Neural progenitor cell (in vitro differentiated cells): ENCODE measurements at regions not wholly inside any gene's neighbourhood (a gene's known extent, or its start where the extent isn't known, plus 50 kb on each side); places are given as distances from the start of the nearest gene placed in this dataset.

ENCODE experiments used
- DNase-seq: peaks from one replicate; pipeline ENCODE4 v3.0.0-alpha.2; 2016; ENCODE audit warnings: low spot score
- H2AFZ ChIP-seq: fragments of 200-600 bp; sonication (generic); replicated peaks from 2 replicates; pipeline ENCODE4 v1.6.1; 2016; ENCODE audit warnings: antibody characterized with exemption
- H3F3A ChIP-seq: fragments of 200-600 bp; sonication (generic); 2 replicates; pipeline ENCODE4 v1.6.1; 2016; ENCODE audit warnings: antibody characterized with exemption, low read depth
- H3K27ac ChIP-seq: fragments of 200-600 bp; sonication (generic); 2 replicates; pipeline ENCODE4 v1.5.1; 2016; ENCODE audit warnings: mild to moderate bottlenecking
- H3K27me3 ChIP-seq: fragments of 200-600 bp; sonication (generic); 2 replicates; pipeline ENCODE4 v1.6.1; 2016; ENCODE audit warnings: mild to moderate bottlenecking, moderate library complexity
- H3K36me3 ChIP-seq: fragments of 200-600 bp; sonication (generic); 2 replicates; pipeline ENCODE4 v1.5.1; 2016
- H3K4me1 ChIP-seq: fragments of 200-600 bp; sonication (generic); 2 replicates; pipeline ENCODE4 v1.6.1; 2016; ENCODE audit warnings: mixed run types
- H3K4me2 ChIP-seq: fragments of 200-600 bp; sonication (generic); 2 replicates; pipeline ENCODE4 v1.6.1; 2016
- H3K4me3 ChIP-seq: fragments of 200-600 bp; sonication (generic); 2 replicates; pipeline ENCODE4 v1.5.1; 2016
- H3K79me2 ChIP-seq: fragments of 200-600 bp; sonication (generic); 2 replicates; pipeline ENCODE4 v1.6.1; 2016; ENCODE audit warnings: low read depth
- H3K9ac ChIP-seq: fragments of 200-600 bp; sonication (generic); 2 replicates; pipeline ENCODE4 v1.6.1; 2016
- H3K9me3 ChIP-seq: fragments of 200-600 bp; sonication (generic); 2 replicates; pipeline ENCODE4 v1.5.1; 2016; ENCODE audit warnings: low read depth
- H4K20me1 ChIP-seq: fragments of 200-600 bp; sonication (generic); 2 replicates; pipeline ENCODE4 v1.6.1; 2016; ENCODE audit warnings: low read depth
- H3K27ac Mint-ChIP-seq: 3 replicates; pipeline ENCODE4 v1.8.0; 2021; ENCODE audit warnings: mixed read lengths
- H3K27me3 Mint-ChIP-seq: 2 replicates; pipeline ENCODE4 v1.8.0; 2022; ENCODE audit warnings: low read depth, mild to moderate bottlenecking, inconsistent platforms, moderate library complexity, mixed read lengths; ENCODE audit not compliant: insufficient read depth
- H3K36me3 Mint-ChIP-seq: 3 replicates; pipeline ENCODE4 v1.8.0; 2021; ENCODE audit warnings: mixed read lengths
- H3K4me1 Mint-ChIP-seq: 3 replicates; pipeline ENCODE4 v1.8.0; 2021; ENCODE audit warnings: mixed read lengths
- H3K4me3 Mint-ChIP-seq: 3 replicates; pipeline ENCODE4 v1.8.0; 2021; ENCODE audit warnings: mild to moderate bottlenecking, moderate library complexity, mixed read lengths
- H3K9me3 Mint-ChIP-seq: 3 replicates; pipeline ENCODE4 v1.8.0; 2020; ENCODE audit warnings: mixed read lengths
- EZH2 ChIP-seq: fragments of 200-600 bp; sonication (generic); IDR thresholded peaks from 2 replicates; pipeline ENCODE4 v1.6.1; 2017; ENCODE audit warnings: antibody characterized with exemption, mild to moderate bottlenecking, moderate library complexity
- EZH2phosphoT487 ChIP-seq: fragments of 200-600 bp; sonication (generic); IDR thresholded peaks from 2 replicates; pipeline ENCODE4 v1.6.1; 2017; ENCODE audit warnings: antibody characterized with exemption
- TF ChIP-seq, protein P1 (sequence below): fragments of 200-600 bp; sonication (generic); IDR thresholded peaks from 2 replicates; pipeline ENCODE4 v1.5.1; 2017; ENCODE audit warnings: antibody characterized with exemption, mild to moderate bottlenecking

GRCh38 chr18:53745224-53745967 is 479.1 kb downstream of the MBD2 start:
- H3K9me3 Mint-ChIP-seq, result peaks cover 2% of the 10 kb centered on the region
- no peak overlapping the region for H3K27ac ChIP-seq
- H3K9ac ChIP-seq, result no peak overlapping the region
- no peak overlapping the region for H3K4me3 Mint-ChIP-seq
- H3K4me1 ChIP-seq, result no peaks in the 10 kb centered on the region
- H3K27me3 Mint-ChIP-seq, result peaks cover 2% of the 10 kb centered on the region
- no peak for DNase-seq
- H3K9me3 ChIP-seq, result no peaks in the 10 kb centered on the region
- no peaks in the 10 kb centered on the region for H3K36me3 Mint-ChIP-seq
- no peak overlapping the region for H2AFZ ChIP-seq
- no peaks in the 10 kb centered on the region for H4K20me1 ChIP-seq
- no peak overlapping the region for H3K4me3 ChIP-seq
- peaks cover 5% of the 10 kb centered on the region for H3K4me1 Mint-ChIP-seq
- H3K36me3 ChIP-seq, result no peaks in the 10 kb centered on the region
- H3K79me2 ChIP-seq, result no peaks in the 10 kb centered on the region
- no peaks in the 10 kb centered on the region for H3K27me3 ChIP-seq
- no peak for TF ChIP-seq EZH2phosphoT487
- no peak for TF ChIP-seq EZH2
- TF ChIP-seq, protein P1, sequence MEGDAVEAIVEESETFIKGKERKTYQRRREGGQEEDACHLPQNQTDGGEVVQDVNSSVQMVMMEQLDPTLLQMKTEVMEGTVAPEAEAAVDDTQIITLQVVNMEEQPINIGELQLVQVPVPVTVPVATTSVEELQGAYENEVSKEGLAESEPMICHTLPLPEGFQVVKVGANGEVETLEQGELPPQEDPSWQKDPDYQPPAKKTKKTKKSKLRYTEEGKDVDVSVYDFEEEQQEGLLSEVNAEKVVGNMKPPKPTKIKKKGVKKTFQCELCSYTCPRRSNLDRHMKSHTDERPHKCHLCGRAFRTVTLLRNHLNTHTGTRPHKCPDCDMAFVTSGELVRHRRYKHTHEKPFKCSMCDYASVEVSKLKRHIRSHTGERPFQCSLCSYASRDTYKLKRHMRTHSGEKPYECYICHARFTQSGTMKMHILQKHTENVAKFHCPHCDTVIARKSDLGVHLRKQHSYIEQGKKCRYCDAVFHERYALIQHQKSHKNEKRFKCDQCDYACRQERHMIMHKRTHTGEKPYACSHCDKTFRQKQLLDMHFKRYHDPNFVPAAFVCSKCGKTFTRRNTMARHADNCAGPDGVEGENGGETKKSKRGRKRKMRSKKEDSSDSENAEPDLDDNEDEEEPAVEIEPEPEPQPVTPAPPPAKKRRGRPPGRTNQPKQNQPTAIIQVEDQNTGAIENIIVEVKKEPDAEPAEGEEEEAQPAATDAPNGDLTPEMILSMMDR, result no peak
- no peaks in the 10 kb centered on the region for H3F3A ChIP-seq
- no peak overlapping the region for H3K27ac Mint-ChIP-seq
- H3K4me2 ChIP-seq, result no peak overlapping the region

GRCh38 chr18:53739700-53740099 is 484.8 kb downstream of the MBD2 start:
- no peak overlapping the region for H3K27ac Mint-ChIP-seq
- DNase-seq, result no peak
- TF ChIP-seq, protein P1, result no peak
- no peak for TF ChIP-seq EZH2
- no peak for TF ChIP-seq EZH2phosphoT487
- H3K36me3 Mint-ChIP-seq, result no peaks in the 10 kb centered on the region
- peaks cover 2% of the 10 kb centered on the region for H3K9me3 Mint-ChIP-seq
- no peaks in the 10 kb centered on the region for H3K4me1 Mint-ChIP-seq
- Histone ChIP-seq H3F3A (no peaks in the 10 kb centered on the region), H3K4me3 (no peak overlapping the region), H3K4me1 (no peaks in the 10 kb centered on the region), H3K27ac (no peak overlapping the region), H3K4me2 (no peak overlapping the region), H3K9me3 (no peaks in the 10 kb centered on the region), H3K36me3 (no peaks in the 10 kb centered on the region), H2AFZ (no peak overlapping the region), H3K79me2 (no peaks in the 10 kb centered on the region), H3K27me3 (no peaks in the 10 kb centered on the region), H3K9ac (no peak overlapping the region), H4K20me1 (no peaks in the 10 kb centered on the region)
- H3K27me3 Mint-ChIP-seq, result no peaks in the 10 kb centered on the region
- no peak overlapping the region for H3K4me3 Mint-ChIP-seq

DNA sequence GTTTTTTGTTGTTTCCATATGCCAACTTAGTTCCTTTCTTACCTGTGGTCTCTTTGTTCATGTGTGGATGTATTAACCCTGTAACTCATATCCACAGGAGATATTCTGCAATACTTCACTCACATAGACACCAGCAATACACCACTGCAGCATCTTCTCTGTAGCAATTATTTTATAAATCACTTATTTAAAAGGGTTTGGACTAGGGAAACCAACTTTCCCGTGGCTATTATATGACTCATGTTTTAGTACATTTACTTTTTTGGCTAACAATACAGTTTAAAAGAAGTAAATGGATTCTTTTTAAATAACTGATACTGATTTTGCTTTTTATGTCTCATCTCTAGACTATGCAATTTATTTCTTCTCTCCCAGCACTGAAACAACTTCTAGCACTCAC is 488.9 kb downstream of the MBD2 start:
- no peaks in the 10 kb centered on the region for H3K36me3 Mint-ChIP-seq
- H3K4me3 Mint-ChIP-seq, result no peak overlapping the region
- TF ChIP-seq, protein P1, result no peak
- TF ChIP-seq EZH2 (no peak), EZH2phosphoT487 (no peak)

More for the DNA sequence above, 488.9 kb downstream of the MBD2 start:
- H3K4me1 ChIP-seq, result no peaks in the 10 kb centered on the region
- H3K9me3 ChIP-seq, result no peaks in the 10 kb centered on the region
- H3K36me3 ChIP-seq, result no peaks in the 10 kb centered on the region
- Mint-ChIP-seq H3K27me3 (no peaks in the 10 kb centered on the region), H3K9me3 (no peaks in the 10 kb centered on the region), H3K27ac (no peak overlapping the region), H3K4me1 (no peaks in the 10 kb centered on the region)
- no peak overlapping the region for H3K4me3 ChIP-seq
- no peak overlapping the region for H2AFZ ChIP-seq
- H3F3A ChIP-seq, result no peaks in the 10 kb centered on the region
- H3K27me3 ChIP-seq, result no peaks in the 10 kb centered on the region
- no peak overlapping the region for H3K27ac ChIP-seq
- H3K9ac ChIP-seq, result no peak overlapping the region
- DNase-seq, result no peak
- no peaks in the 10 kb centered on the region for H4K20me1 ChIP-seq
- H3K79me2 ChIP-seq, result no peaks in the 10 kb centered on the region
- no peak overlapping the region for H3K4me2 ChIP-seq
